ENCODE measurements at regions not wholly inside any gene's neighbourhood (a gene's known extent, or its start where the extent isn't known, plus 50 kb on each side); places are given as distances from the start of the nearest gene placed in this dataset.

DNA sequence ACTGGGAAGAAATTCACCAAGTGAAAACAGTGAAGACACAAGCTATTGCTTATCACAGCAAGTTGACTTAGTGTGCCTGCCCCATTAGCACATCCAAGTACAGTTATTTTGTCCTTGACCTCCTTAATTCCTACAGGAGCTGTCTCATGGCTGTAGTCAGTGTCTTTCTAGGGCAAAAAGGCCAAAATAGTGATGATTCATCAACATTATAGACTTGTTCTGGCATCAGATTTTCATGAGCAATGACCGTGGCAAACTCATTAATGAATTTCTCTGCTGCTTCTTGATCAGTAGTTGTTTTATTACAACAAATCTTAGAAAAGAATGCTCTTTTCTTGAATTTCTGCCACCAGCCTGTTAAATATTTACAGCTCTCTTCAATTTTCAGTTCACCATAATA is 1169.3 kb upstream of the DDX18 start:
- no peak for DNase-seq

DNA sequence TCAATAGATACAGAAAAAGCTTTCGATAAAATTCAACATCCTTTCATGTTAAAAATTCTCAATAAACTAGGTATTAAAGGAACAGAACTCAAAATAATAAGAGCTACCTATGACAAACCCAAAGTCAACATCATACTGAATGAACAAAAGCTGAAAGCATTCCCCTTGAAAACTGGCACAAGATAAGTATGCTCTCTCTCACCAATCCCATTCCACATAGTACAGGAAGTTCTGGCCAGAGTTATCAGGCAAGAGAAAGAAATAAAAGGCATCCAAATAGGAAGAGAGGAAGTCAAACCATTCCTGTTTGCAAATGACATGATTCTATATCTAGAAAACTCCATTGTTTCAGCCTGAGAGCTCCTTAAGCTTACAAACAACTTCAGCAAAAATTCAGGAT is 1145.8 kb upstream of the DDX18 start:
- DNase-seq = no peak

DNA sequence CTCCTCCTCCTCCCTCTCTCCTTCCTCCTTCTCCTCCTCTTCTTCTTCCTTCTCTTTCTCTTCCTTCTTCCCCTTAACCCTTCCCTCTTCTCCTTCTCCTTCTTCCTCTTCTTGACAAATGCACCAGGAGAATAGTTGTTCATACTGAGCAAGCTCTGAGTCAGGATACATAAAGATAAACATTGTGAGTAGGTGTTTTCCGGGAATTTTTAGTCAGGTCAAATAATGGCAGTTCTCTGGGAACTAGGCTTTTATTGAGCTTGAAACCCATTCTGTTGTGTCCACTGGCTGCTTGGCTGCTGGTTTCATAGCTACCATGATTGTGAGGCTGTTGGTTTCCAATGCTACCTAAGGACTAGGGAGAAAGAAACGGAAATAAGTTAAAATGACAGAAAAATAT is 1144.7 kb upstream of the DDX18 start:
- no peak for DNase-seq

DNA sequence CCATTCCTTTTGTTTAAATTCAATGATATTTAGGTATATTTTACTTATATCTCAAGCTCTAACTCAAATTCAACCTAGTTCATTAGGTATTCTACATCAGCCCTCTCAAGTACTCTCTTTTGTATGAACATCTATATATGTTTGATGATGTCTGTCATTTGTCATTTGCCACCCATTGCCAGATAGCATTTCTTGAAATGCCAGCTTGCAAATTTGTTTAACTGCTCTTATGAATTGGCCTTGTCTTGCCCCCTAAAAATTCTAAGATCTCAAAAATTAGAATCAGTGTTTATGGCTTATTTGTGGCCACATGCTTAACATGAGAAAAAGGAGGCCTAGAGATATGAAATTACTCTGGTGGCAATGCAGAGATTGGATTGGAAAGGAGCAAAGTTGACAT is 1140.3 kb upstream of the DDX18 start:
- no peak for DNase-seq

DNA sequence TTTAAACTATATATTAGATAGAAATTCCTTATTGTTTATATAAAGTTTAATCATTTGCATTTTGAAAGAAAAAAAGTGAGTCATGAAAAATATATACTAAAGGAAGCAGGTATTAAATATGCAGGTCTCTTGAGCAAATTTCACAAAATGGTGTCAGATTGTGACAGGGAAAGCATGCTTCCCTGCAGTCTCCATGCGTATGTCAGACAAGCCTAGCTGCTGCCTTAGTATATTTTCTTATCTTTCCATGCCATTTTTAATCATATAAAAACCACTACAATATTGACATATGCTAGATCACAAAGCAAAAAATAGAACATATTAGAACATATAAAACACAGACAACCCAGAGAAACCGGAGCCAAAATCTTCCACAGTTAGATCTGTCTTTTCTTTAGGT is 1137.7 kb upstream of the DDX18 start:
- DNase-seq = no peak

DNA sequence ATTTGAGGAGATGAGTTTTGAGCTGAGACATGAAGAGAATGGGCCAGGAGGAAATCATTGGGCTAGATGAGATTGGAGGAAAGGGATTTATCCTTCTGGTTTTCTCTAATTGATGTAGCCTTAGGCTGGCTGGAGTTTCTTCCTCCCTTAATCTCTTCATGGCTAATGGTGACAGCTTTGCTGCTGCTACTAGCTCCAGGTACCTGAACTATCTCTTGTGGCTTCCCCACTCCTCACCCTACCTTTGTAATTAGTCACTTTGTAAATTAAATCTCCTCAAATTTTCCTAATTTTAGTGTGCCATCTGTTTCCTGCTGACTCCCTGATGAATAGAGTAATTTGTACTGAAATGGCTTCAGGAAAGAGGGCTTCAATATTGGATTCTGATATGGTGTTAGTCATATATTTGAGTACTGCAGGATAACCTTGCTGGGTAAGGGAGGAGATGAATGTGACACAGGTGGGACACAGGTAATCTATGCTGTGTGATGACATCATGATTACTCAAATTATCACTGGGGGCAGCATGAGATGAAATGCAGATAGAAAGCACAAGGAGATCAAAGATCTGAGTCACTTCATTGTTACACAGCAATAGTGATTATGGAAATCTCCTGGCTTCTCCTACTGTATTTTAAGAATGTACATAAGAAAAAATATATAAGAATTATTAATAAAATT is 1134.1 kb upstream of the DDX18 start:
- DNase-seq = no peak

DNA sequence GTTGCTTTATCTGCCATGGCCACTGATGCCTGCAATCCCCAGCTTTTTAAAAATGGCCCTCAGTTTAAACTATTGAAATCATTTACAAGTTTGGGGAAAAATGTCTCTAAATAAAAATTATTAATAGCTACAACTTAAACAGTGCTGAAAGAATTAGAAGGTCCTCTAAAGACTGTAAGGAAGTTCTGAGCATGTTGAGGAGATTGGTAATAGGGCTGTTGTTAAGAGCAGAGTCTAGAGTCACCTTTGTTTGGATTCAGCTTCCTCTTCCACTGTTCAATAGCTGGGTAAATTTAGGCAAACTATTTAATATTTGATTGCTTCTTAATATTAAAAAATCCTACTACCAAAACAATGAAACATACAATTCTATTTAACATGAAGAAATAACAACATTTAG is 1127.1 kb upstream of the DDX18 start:
- DNase-seq = no peak

DNA sequence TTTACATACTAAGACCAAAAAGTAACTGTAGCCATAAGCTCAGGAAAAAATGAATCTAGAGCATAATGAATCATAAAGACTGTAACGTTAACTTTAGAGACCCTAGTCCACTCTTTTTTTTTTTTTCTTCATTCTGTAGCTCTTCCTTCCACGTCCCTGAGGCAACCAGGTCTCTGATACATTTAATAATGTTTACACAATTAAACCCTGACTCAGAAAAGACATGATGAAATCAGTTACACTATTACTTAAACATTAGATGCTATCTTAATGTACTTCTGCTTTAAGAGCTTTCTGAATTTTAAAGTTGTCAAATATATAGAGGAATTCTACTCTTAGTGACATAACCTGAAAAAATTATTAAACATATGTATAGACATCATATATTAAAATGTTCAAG is 1121.5 kb upstream of the DDX18 start:
- no peak for DNase-seq

DNA sequence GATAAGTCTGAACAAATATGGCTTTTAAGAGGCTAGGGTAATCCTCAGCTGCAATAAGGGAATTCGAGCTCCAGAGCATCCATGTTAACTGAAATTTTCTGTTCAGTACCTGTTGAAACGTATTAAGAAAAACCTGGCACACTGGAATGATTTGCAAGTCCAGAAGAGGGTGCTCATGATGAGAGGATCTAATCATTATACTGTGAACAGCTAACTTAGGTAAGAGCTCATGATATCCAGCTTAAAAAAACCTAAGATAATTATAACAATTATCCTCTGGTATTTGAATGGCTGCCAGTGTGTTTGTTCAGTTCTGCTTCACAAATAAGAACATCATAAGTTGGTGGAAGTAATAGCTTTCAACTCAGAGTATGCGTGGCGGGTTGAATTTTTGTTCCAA is 1118.3 kb upstream of the DDX18 start:
- no peak for DNase-seq

DNA sequence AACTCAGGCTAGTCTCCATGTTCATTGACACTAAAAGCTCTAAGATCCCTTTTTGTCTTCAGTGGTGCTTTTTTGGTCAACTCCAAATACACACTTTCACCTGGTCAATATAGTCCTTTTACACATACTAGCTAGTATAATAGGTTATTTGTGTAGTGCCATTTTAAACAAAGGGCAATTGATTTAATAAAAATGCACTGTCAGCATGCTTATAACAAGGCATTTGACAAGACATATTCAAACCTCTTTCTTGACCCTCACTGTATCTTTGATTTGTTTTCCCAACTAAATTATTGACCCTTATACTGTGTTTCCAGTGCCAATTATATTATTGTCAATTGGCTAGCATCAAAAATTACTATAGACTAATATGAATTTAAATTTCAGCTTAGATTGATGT is 1117.6 kb upstream of the DDX18 start:
- no peak for DNase-seq

DNA sequence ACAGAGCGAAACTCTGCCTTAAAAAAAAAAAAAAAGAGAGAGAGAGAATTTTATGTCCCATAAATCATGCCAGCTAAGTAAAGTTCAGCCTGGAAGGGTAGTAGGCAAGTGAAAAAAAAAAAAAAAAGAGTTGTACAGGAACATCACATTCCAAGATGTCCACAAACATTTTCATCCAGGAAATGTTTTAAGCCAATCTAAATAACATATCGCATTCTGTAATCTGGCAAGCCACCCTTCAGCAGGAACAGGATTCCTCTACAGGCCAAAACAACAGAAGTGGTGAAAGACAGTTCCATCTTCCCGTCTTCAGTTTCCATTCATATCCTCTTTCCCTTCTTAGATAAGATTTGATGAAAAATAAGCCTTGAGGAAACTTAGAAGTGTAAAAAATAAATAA is 1108.1 kb upstream of the DDX18 start:
- DNase-seq = no peak

DNA sequence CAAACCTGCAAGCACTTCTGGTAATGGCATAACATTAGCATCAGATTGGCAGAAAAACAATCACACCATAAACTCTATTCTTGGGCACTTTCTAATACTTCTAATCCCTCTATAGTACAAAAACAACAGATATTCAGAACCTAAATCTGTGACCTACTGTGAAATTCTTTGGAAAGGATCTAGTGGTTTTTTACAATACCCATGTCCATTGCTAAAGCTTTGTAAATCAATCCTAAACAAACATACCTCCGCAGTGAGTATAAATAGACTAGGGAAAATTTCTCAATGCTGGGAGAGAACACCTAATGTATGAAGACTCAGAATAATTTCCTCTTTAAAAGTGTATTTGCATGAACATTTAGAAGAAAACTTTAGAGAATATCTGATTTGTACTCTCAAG is 1098.5 kb upstream of the DDX18 start:
- no peak for DNase-seq

DNA sequence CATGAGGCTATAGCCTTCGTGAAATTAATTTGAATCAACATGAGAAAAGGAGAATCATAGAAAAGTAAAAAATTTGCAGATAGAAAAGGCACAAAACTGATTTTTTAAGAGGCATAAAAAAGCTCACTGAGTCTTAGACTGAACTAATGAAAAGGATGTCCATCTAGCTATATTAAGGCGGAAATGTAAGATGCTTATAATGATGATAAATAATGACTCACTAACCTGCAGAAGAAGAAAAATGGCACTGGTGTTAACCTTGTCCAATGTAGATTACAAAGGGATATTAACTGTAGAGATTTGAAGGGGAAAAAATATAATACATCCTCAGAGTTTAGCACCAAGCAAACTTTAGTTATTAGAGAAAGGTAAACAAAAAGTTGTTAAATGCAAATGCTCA is 1098.0 kb upstream of the DDX18 start:
- DNase-seq = no peak

DNA sequence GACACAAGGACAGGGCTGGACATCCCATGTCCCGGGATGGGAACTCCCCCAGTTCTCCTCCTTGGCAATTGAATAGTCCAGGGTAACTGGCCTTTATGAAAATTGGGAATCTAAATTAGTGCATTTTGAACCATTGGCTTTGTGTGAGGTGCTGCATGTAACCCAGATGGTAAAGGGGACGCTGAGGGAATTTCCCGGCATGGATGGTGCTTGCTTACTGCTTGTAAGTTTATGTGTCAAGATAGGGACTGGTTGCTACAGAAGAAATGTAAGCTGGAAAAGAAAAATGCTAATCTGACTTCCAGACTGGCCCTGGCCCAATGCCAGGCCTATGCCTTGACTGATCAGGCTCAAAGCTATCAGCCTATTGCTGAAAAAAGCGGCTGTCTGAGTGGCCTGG is 1096.7 kb upstream of the DDX18 start:
- no peak for DNase-seq

DNA sequence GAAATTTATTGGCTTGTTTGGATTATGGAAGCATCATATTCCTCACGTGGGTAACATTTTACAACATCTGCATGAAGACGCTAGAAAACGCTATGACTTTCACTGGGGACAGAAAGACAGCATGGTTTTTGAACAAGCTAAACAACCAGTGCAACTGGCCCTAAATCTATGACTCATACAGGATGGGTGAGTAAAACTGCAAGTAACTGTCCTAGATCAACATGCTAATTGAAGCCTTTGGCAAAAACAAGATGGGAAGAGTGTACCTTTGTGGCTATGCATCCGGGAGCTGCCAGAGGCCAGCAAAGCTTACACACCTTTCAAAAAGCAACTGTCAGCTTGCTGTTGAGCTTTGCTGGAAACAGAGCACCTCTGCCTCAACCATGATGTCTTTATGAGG is 1096.0 kb upstream of the DDX18 start:
- DNase-seq = no peak

DNA sequence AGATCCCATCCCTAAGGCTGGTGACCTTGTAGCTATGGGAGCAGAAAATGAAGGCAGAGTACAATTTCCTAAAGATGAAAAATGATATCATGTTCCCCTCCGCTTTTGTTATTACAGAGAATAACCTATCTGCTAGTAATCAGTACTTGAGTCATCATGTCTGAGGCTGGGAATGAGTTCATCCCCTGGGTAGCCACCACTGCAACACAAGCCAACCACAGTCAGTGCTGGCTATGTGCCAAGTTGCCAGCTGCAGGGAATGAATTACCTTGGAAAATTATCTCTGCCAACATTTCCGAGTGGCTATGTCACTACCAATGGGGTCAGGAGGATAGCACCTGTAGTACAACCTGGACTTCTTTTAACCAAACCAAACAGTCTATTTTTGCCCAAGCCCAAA is 1094.7 kb upstream of the DDX18 start:
- DNase-seq = no peak

DNA sequence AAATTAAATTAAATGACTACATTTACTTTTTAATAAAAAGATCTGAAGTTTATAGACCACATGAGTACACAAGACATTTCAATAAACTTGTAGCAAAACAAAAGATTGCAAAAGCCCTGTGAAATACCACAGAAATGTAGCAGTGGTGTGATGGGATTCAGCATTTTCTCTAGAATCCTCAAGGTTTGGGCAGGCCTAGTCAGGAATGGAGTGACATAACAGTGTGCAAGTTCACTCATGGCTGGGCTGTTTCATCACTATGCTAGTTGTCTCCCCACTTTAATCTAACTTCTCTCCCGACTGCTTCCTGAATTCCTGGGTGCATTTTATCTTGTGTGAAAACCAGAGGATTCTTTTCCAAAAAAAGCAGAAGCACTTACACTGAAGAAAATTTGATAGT is 1089.9 kb upstream of the DDX18 start:
- DNase-seq = no peak

DNA sequence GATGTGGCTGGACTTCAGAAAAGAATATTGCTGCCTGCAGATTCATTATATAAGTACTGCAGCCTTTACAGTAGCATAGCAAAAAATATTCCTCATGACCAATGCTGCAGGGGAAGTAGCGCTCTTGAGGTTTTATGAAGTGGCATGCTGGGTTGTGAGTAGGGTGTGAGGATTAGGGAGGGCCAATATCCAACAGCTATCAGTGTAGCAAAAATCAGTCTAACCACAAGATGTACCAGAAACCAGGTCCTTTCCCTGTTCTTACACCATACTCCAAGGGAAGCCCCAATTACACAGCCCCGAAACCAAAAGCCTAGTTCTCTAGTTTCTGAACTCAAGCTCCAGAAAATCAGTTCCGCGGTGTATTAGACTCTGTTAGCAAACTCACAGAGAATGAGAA is 1082.2 kb upstream of the DDX18 start:
- no peak for DNase-seq

DNA sequence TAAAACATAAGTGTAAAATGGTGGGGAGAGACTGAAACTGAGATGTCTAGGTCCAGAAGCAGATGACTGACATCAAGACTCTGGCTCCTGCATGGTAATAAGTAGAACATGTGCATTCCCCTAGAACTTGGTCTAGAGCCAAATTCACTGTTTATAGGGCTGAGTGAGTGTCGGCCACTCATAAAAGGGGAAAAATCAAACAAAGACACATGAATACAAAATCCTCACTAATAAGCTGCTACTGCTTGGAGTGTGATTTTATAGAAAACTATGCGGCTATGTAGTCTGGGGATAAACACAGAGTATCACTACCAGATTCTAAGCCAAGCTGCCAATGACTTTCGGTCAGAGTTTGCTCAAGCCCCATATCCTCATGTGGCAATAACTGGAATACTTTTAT is 1080.8 kb upstream of the DDX18 start:
- DNase-seq = no peak

DNA sequence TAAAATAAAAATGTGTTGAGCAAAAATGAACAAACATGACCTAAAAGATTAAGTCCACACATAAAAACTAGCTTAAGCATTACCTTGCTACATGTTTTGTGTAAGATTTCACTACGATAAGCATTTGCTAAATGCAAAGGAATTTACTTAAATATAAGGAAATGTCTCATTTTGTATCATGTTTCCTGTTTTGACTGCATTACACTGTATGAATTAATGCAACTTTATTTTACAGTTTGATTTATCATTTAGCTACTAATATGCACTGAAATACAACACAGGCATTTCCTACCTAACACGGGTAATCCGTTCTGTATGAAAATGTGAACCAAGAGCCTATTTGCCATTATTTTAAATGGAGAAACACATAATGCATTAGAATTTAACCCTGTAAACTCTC is 1076.5 kb upstream of the DDX18 start:
- no peak for DNase-seq

DNA sequence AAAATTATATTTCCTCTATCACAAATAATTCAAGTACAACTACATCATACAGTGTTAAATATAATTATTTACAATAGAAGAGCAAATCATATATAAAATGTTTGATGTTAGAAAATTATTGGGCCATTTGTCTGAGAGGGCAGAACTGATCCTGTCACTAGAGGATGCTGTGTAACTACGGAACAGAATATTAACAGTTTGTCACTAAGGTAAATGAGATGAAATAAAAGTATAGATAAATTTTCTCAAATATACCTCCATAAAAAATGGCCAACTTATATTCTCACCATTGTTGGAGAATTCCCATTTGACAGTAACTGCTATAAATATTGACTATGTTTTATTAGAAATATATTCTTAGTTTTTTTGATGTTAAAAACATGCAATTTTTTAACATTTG is 1067.4 kb upstream of the DDX18 start:
- no peak for DNase-seq

DNA sequence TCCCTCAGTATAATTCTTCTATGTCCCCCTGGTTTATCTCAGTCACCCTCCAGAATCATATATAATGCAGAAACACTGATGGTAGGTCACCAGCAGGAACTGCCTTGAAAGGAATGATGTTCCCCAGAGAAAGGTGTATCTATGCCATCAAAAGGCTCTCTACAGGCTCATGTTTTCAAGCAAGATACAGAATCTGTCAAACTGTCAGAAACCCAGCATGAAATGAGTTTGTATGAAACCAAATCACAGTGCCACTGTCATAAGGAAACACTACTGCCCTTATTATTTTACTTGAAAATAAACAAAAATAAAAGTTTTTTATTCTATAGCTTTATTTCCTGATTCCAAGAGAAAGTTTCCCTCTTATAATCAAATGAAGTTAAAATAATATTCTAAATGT is 1064.5 kb upstream of the DDX18 start:
- no peak for DNase-seq

DNA sequence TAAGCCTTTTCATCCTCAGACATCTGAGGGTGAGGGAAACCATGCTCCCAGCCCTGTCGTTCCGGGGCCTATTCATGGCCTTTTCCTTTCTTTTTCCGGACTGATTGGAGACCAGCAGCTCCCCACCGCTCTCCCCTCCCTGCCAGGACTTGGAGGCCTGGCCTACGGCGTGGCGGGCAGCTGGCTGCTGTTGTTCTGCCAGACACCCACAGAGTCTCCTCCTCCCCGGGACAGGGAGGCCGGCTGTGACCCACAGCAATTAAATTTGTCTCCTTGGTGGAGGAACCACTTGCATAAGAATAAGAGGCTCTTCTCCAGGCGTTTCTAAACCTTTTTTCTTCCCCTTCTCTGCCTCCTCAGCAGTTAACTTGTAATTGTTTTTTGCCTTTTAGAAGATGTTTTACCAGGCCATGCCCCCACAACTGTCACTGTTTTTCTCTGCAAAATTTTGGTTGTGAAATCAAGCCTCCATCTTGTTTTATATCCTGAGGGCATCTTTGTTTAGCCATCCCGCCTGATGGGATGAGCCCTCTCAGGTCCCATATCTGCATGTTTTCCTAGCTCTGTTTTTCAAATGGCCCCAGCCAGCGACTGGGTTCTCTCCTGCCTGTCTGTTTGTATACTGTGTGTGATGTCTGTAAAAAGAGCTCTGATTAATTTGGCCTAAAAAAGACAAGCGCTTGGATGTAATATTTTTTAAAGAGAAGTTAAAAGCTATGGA is 1060.0 kb upstream of the DDX18 start:
- DNase-seq = peak in 1 of 14 donors; percentile 5

DNA sequence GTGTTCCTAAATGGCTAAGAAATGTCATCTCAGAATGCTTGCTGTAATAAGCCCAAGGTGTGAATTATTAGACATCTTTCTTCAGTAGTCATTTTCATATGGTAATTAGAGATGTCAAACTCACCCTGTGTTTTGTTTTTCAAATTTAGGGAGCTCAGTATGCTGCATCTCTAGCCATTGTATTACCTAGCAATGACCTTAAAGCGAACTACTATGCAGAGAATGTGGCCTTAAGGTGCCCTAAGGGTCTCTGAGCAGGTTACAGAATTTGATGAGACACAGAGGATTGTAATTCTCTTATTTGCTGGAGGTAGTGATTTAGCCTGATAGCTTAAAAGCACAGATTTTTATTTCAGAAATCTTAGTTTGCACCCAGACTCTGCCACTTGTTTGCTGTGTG is 1052.6 kb upstream of the DDX18 start:
- no peak for DNase-seq

DNA sequence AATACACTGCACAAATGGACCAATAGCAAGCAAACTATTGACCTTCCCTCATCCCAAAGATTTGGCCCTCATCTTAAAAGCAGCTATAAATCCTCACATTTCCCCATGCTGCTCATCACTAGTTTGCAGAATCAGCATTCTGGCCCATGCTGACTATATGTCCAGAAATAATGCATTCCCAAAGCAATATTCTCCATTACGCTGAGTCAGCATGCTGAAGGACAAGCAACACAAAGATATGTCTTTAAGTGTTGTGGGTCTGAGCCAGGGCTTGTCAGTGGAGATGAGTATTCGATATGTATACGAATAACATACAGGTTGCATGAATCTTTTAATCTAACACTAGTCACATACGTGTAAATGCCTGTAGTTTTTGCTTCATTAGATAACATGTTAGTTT is 1045.0 kb upstream of the DDX18 start:
- no peak for DNase-seq
